IMR-90 (cell line): ENCODE measurements at regions not wholly inside any gene's neighbourhood (a gene's known extent, or its start where the extent isn't known, plus 50 kb on each side); places are given as distances from the start of the nearest gene placed in this dataset.

Experiments
- ATAC-seq: fragments of 200-7000 bp; cut with Tn5 transposase; 2 replicates; pipeline ENCODE4 v1.9.1; 2020; ENCODE audit warnings: low read depth, mild to moderate bottlenecking, moderate library complexity
- BruUV-seq: library from RNA; stranded (reverse); fragments of 400-500 nt; replicated peaks from 2 replicates; lab custom pipeline; 2021; lab: Mats Ljungman, UMichigan
- CTCF ChIA-PET: fragments of 300-600 bp; formaldehyde crosslinking; extraction: SDS; loops from one replicate; lab custom pipeline; 2021; ENCODE audit warnings: antibody characterized with exemption; lab: Yijun Ruan, JAX
- POLR2A ChIA-PET: fragments of 300-600 bp; sonication (Branson Sonifier 250); formaldehyde crosslinking; loops from one replicate; lab custom pipeline; 2022; ENCODE audit warnings: antibody characterized with exemption; ENCODE audit not compliant: unreplicated experiment; lab: Charles Lee
- DNase-seq: peaks from one replicate; pipeline ENCODE4 v3.0.0; 2013
- H2AFZ ChIP-seq: replicated peaks from 2 replicates; pipeline ENCODE3; 2013; ENCODE audit warnings: low read length, mild to moderate bottlenecking; ENCODE audit not compliant: poor library complexity
- H2AK5ac ChIP-seq: 2 replicates; pipeline ENCODE4 v1.6.1; 2013; ENCODE audit warnings: low read depth, low read length, inconsistent platforms
- H2AK9ac ChIP-seq: replicated peaks from 2 replicates; pipeline ENCODE3; 2013; ENCODE audit warnings: mild to moderate bottlenecking, low read depth, low read length, moderate library complexity; ENCODE audit not compliant: poor library complexity
- H2BK120ac ChIP-seq: 2 replicates; pipeline ENCODE4 v1.6.1; 2013; ENCODE audit warnings: low read depth, low read length, inconsistent platforms
- H2BK15ac ChIP-seq: 3 replicates; pipeline ENCODE4 v1.6.1; 2013; ENCODE audit warnings: low read depth, low read length, inconsistent platforms
- H2BK20ac ChIP-seq: 2 replicates; pipeline ENCODE4 v1.6.1; 2013; ENCODE audit warnings: low read depth, mild to moderate bottlenecking, inconsistent platforms, low read length, moderate library complexity
- H2BK5ac ChIP-seq: 2 replicates; pipeline ENCODE4 v1.6.1; 2013; ENCODE audit warnings: mild to moderate bottlenecking, low read depth, low read length, inconsistent platforms; ENCODE audit not compliant: poor library complexity, severe bottlenecking
- H3K14ac ChIP-seq: replicated peaks from 2 replicates; pipeline ENCODE4 v1.6.1; 2013; ENCODE audit warnings: low read depth, low read length, inconsistent platforms
- H3K18ac ChIP-seq: 2 replicates; pipeline ENCODE4 v1.6.1; 2013; ENCODE audit warnings: low read depth, low read length, control low read depth
- H3K23ac ChIP-seq: 2 replicates; pipeline ENCODE4 v1.6.1; 2013; ENCODE audit warnings: low read depth, low read length, inconsistent platforms
- H3K27ac ChIP-seq: 2 replicates; pipeline ENCODE4 v1.5.1; 2013; ENCODE audit warnings: mild to moderate bottlenecking, control low read depth, low read length; ENCODE audit not compliant: insufficient read depth
- H3K27me3 ChIP-seq: 2 replicates; pipeline ENCODE4 v1.6.1; 2013; ENCODE audit warnings: low read length; ENCODE audit not compliant: control insufficient read depth, insufficient read depth
- H3K36me3 ChIP-seq: 2 replicates; pipeline ENCODE4 v1.6.1; 2013; ENCODE audit warnings: low read length, mixed read lengths; ENCODE audit not compliant: control insufficient read depth, insufficient read depth
- H3K4ac ChIP-seq: 2 replicates; pipeline ENCODE4 v1.6.1; 2013; ENCODE audit warnings: low read depth, low read length, inconsistent platforms
- H3K4me1 ChIP-seq: 2 replicates; pipeline ENCODE4 v1.6.1; 2013; ENCODE audit warnings: low read length, mixed read lengths; ENCODE audit not compliant: control insufficient read depth, insufficient read depth
- H3K4me2 ChIP-seq: 2 replicates; pipeline ENCODE4 v1.6.1; 2013; ENCODE audit warnings: low read depth, mild to moderate bottlenecking, control low read depth, low read length, moderate library complexity
- H3K4me3 ChIP-seq: 2 replicates; pipeline ENCODE4 v1.5.1; 2013; ENCODE audit warnings: low read depth, mild to moderate bottlenecking, control low read depth, low read length, moderate library complexity; ENCODE audit not compliant: insufficient read depth
- H3K56ac ChIP-seq: 2 replicates; pipeline ENCODE4 v1.6.1; 2013; ENCODE audit warnings: low read length, inconsistent platforms; ENCODE audit not compliant: insufficient read depth; ENCODE audit errors: extremely low read depth
- H3K79me1 ChIP-seq, 2 experiments: 2 replicates each; pipeline ENCODE4 v1.6.1; 2013; ENCODE audit warnings: low read length in 2 of 2, inconsistent platforms in 1 of 2, low read depth in 1 of 2
- H3K9ac ChIP-seq: 2 replicates; pipeline ENCODE4 v1.6.1; 2013; ENCODE audit warnings: low read depth, low read length, control low read depth
- H3K9me1 ChIP-seq: 2 replicates; pipeline ENCODE4 v1.6.1; 2013; ENCODE audit warnings: low read length, inconsistent platforms; ENCODE audit not compliant: insufficient read depth
- H3K9me3 ChIP-seq: 2 replicates; pipeline ENCODE4 v1.6.1; 2013; ENCODE audit warnings: low read length; ENCODE audit not compliant: control insufficient read depth, insufficient read depth
- H4K20me1 ChIP-seq: 2 replicates; pipeline ENCODE4 v1.6.1; 2013; ENCODE audit warnings: low read length, inconsistent platforms; ENCODE audit not compliant: insufficient read depth
- H4K5ac ChIP-seq: 2 replicates; pipeline ENCODE4 v1.6.1; 2013; ENCODE audit warnings: mild to moderate bottlenecking, low read depth, low read length, control low read depth
- H4K8ac ChIP-seq, 2 experiments: 2 replicates each; pipeline ENCODE4 v1.6.1; 2013; ENCODE audit warnings: low read depth in 2 of 2, low read length in 2 of 2, control low read depth in 1 of 2, inconsistent platforms in 1 of 2
- H4K91ac ChIP-seq: 2 replicates; pipeline ENCODE4 v1.6.1; 2013; ENCODE audit warnings: low read depth, low read length, inconsistent platforms; ENCODE audit not compliant: insufficient read depth
- BHLHE40 ChIP-seq: fragments of 150-350 bp; IDR thresholded peaks from 2 replicates; pipeline ENCODE4 v1.6.1; 2016; ENCODE audit warnings: mild to moderate bottlenecking, low read depth, low read length
- FOS ChIP-seq: fragments of 150-350 bp; IDR thresholded peaks from 2 replicates; pipeline ENCODE4 v1.6.1; 2016; ENCODE audit warnings: low read depth, low read length
- MXI1 ChIP-seq: IDR thresholded peaks from 2 replicates; pipeline ENCODE4 v1.6.1; 2012; ENCODE audit warnings: low read depth, mild to moderate bottlenecking, low read length, moderate library complexity, borderline replicate concordance
- NFE2L2 ChIP-seq: fragments of 150-350 bp; IDR thresholded peaks from 2 replicates; pipeline ENCODE4 v1.6.1; 2016; ENCODE audit warnings: low read depth, mild to moderate bottlenecking, low read length
- RCOR1 ChIP-seq: IDR thresholded peaks from 2 replicates; pipeline ENCODE4 v1.6.1; 2012; ENCODE audit warnings: mild to moderate bottlenecking, low read length, improper control_type of control experiment; ENCODE audit not compliant: insufficient replicate concordance
- SMC3 ChIP-seq: fragments of 150-350 bp; IDR thresholded peaks from 2 replicates; pipeline ENCODE4 v1.6.1; 2016; ENCODE audit warnings: low read depth, mild to moderate bottlenecking, antibody characterized with exemption, low read length, moderate library complexity
- WGBS, 2 experiments: methylation state at CpG; one replicate each; pipeline versions ENCODE4 v1.1.5 to v1.1.7; 2013; ENCODE audit warnings: missing lambda C conversion rate in 2 of 2; ENCODE audit not compliant: insufficient read length in 1 of 2; ENCODE audit errors: extremely low coverage in 2 of 2; 5-methylcytosine and 5-hydroxymethylcytosine counted together
- dilution Hi-C: fragments of 300-500 bp; cut with HindIII; formaldehyde crosslinking; loops from one replicate; pipeline ENCODE4 v1.14.3; 2018; ENCODE audit warnings: low sequenced_read_pairs; ENCODE audit not compliant: unreplicated experiment
- in situ Hi-C: fragments of 300-500 bp; cut with MboI; formaldehyde crosslinking; loops from 3 replicates; pipeline ENCODE4 v1.14.3; 2019; ENCODE audit warnings: low sequenced_read_pairs, inconsistent platforms, mixed read lengths
- intact Hi-C: fragments of 100-400 bp; cut with micrococcal nuclease; formaldehyde crosslinking; loops from 2 replicates; pipeline ENCODE4 v1.10.0; 2022
- TF ChIP-seq, protein P1 (sequence below): fragments of 150-350 bp; IDR thresholded peaks from 2 replicates; pipeline ENCODE4 v1.6.1; 2016; ENCODE audit warnings: low read depth, mild to moderate bottlenecking, low read length, moderate library complexity, borderline replicate concordance

DNA sequence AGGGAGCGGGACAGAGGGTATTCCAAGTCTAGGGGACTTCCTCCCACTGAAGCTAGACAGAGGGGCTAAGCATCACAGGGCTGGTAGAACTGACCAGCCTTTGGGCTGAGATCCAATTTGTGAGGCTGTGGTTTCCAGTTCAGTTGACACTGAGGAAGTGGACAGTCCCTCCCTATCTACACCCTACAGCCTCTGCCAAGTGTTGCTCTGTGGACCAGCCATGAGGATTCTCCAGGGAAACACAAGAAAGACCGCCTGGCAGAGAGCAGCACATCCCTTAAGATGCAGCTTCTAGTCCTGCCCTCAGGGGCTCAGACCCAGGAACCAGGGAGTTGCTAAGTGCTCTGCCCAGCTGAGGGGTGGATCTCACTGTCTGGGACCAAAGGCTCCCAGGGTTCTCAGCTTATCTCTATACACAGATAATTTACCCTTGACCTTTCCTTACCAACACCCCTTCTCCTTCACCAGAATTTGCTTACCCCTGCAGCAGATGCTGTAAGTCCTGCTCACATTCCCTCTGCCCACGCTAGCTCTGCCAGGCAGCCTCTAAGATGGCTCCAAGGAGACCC is 252.0 kb downstream of the SKIDA1 start:
- dilution Hi-C loops, result no loop called here

More for the DNA sequence above, 252.0 kb downstream of the SKIDA1 start:
- TF ChIP-seq BHLHE40 (no peak), FOS (no peak), NFE2L2 (no peak), RCOR1 (no peak), MXI1 (no peak), SMC3 (no peak)
- TF ChIP-seq, protein P1, sequence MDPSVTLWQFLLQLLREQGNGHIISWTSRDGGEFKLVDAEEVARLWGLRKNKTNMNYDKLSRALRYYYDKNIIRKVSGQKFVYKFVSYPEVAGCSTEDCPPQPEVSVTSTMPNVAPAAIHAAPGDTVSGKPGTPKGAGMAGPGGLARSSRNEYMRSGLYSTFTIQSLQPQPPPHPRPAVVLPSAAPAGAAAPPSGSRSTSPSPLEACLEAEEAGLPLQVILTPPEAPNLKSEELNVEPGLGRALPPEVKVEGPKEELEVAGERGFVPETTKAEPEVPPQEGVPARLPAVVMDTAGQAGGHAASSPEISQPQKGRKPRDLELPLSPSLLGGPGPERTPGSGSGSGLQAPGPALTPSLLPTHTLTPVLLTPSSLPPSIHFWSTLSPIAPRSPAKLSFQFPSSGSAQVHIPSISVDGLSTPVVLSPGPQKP, result no peak
- Histone ChIP-seq H3K4ac (no peak overlapping the region), H2BK15ac (no peak overlapping the region), H2AFZ (no peak overlapping the region), H3K9me1 (no peaks in the 10 kb centered on the region), H3K9ac (no peak overlapping the region), H4K8ac (no peak overlapping the region), H4K20me1 (no peaks in the 10 kb centered on the region; the same call in 1 of the 2 replicates), H4K91ac (no peak overlapping the region), H3K14ac (no peak overlapping the region), H3K27ac (no peak overlapping the region), H3K4me3 (no peak overlapping the region), H3K9me3 (no peaks in the 10 kb centered on the region; the same call in 1 of the 2 replicates), H3K4me2 (no peak overlapping the region), H3K27me3 (peaks cover 2% of the 10 kb centered on the region; the same call in 1 of the 2 replicates), H3K36me3 (no peaks in the 10 kb centered on the region), H3K4me1 (no peaks in the 10 kb centered on the region), H3K56ac (no peak overlapping the region), H2BK5ac (no peak overlapping the region), H2AK9ac (no peak overlapping the region), H2BK20ac (no peak overlapping the region), H3K23ac (no peak overlapping the region), H3K79me1 (no peaks in the 10 kb centered on the region), H4K5ac (no peak overlapping the region), H3K18ac (no peak overlapping the region), H2BK120ac (no peak overlapping the region), H2AK5ac (no peak overlapping the region)
- no TSS peak for BruUV-seq
- DNase-seq, result no peak
- WGBS, 2 experiments, result 80% methylated on average over 1 of the region's 3 CpGs; no CpG with 5 or more reads in 1 of the 2 experiments
- intact Hi-C loops (no loop called here), in situ Hi-C loops (loop anchor here (5.0 kb wide), 1 partner anchor 191 kb away; no protein-coding TSS in a partner anchor)
- CTCF ChIA-PET, result interaction anchor here (1.0 kb wide), 1 partner anchor 63 kb away, joined by 3 read pairs; no protein-coding TSS in a partner anchor
- POLR2A ChIA-PET, result no interaction called here
- no peak for ATAC-seq
